ENCODE measurements at regions not wholly inside any gene's neighbourhood (a gene's known extent, or its start where the extent isn't known, plus 50 kb on each side); places are given as distances from the start of the nearest gene placed in this dataset.

DNA sequence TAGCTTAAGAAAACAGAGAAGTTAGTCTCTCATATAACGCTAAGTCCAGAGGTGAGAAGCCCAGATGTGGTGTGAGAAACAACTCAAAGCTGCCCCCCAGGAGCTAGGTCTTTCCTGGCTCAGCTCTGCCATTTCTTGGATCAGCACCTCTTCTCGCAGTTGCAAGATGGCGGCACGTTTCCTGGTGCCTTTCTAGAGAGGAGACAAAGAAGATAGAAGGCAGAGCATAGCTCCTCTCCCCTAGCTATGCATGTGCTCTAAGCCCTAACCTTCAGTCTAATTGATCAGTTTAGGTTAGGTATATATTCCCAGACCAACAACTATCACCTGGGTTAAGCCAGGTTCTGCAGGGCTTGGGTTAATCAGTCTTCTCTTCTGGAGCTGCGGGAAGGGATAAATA, 119.5 kb upstream of the RAB12 start:
- Histone ChIP-seq H3K27me3 (ENCODE audit: insufficient read depth, low read length, poor library complexity, severe bottlenecking) (no peaks in the 10 kb centered on the region), H3K9me3 (ENCODE audit: low read length) (no peaks in the 10 kb centered on the region), H3K4me1 (ENCODE audit: insufficient read depth, low read length) (no peaks in the 10 kb centered on the region), H3K27ac (ENCODE audit: low read depth, low read length) (no peak overlapping the region), H3K4me3 (ENCODE audit: low read length) (no peak overlapping the region), H3K36me3 (ENCODE audit: insufficient read depth, low read length) (no peaks in the 10 kb centered on the region)
- ChIA-PET CTCF (no interaction called here), POLR2A (no interaction called here)
- H3K4me3 Mint-ChIP-seq = no peak overlapping the region
- H3K36me3 Mint-ChIP-seq = no peaks in the 10 kb centered on the region
- peaks cover 2 to 5% of the 10 kb centered on the region in 2 donors for H3K27me3 Mint-ChIP-seq
- H3K27ac Mint-ChIP-seq = no peak overlapping the region
- H3K9me3 Mint-ChIP-seq = peaks cover 0 to 5% (median 0%) of the 10 kb centered on the region in 5 donors
- no peak for DNase-seq
- H3K4me1 Mint-ChIP-seq = no peaks in the 10 kb centered on the region

DNA sequence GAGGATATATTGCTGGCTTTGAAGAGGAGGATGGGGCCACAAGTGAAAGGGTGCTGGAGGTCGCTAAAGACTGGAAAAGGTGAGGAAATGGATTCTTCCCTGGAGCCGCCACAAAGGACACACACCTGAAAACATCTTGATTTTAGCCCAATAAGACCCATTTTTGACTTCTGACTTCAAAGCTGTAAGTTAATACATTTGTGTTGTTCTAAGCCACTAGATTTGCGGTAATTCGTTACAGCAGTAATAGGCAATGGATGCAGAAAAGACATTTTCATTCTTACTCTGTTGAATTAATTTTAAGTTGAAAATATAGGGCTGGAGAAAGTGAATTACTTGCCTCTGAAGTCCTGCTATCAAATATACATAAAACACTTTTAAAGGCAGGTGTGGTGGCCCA, 117.7 kb upstream of the RAB12 start:
- DNase-seq = no peak

DNA sequence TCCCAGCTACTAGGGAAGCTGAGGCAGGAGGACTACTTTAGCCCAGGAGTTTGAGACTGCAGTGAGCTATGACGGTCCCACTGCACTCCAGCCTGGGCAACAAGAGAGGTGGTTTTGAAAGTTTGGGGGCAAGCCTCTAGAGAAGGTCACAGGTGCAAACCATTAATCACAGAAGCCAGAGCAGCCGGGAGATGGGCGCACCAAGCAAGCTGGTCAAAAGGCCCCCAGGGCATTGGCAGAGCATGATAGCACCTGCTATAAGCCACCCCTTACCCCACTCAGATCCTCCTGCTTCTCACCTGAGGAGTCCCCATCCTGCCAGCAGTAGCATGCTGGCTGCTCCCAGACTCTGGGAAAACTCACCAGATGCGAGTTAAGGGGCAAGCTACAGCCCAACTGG, 116.1 kb upstream of the RAB12 start:
- Histone ChIP-seq H3K9me3 (ENCODE audit: low read length) (no peaks in the 10 kb centered on the region), H3K36me3 (ENCODE audit: insufficient read depth, low read length) (no peaks in the 10 kb centered on the region), H3K4me3 (ENCODE audit: low read length) (no peak overlapping the region), H3K27me3 (ENCODE audit: insufficient read depth, low read length, poor library complexity, severe bottlenecking) (no peaks in the 10 kb centered on the region), H3K4me1 (ENCODE audit: insufficient read depth, low read length) (no peaks in the 10 kb centered on the region), H3K27ac (ENCODE audit: low read depth, low read length) (no peak overlapping the region)
- Mint-ChIP-seq H3K27me3 (peaks cover 3 to 7% of the 10 kb centered on the region in 2 donors), H3K4me3 (no peak overlapping the region), H3K9me3 (peaks cover 0 to 5% (median 0%) of the 10 kb centered on the region in 5 donors), H3K27ac (no peak overlapping the region), H3K36me3 (no peaks in the 10 kb centered on the region), H3K4me1 (no peaks in the 10 kb centered on the region)
- no peak for DNase-seq
- ChIA-PET CTCF (no interaction called here), POLR2A (no interaction called here)

More for the DNA sequence above, 117.7 kb upstream of the RAB12 start:
- no peaks in the 10 kb centered on the region for H3K9me3 ChIP-seq (ENCODE audit: low read length)
- H3K9me3 Mint-ChIP-seq = peaks cover 0 to 5% (median 0%) of the 10 kb centered on the region in 5 donors
- no peak overlapping the region for H3K27ac Mint-ChIP-seq
- no peak overlapping the region for H3K4me3 Mint-ChIP-seq
- no peak overlapping the region for H3K27ac ChIP-seq (ENCODE audit: low read depth, low read length)
- no peaks in the 10 kb centered on the region for H3K36me3 Mint-ChIP-seq
- H3K4me1 ChIP-seq (ENCODE audit: insufficient read depth, low read length) = no peaks in the 10 kb centered on the region
- ChIA-PET CTCF (no interaction called here), POLR2A (no interaction called here)
- H3K27me3 Mint-ChIP-seq = peaks cover 2 to 7% of the 10 kb centered on the region in 2 donors
- no peaks in the 10 kb centered on the region for H3K36me3 ChIP-seq (ENCODE audit: insufficient read depth, low read length)
- H3K4me1 Mint-ChIP-seq = no peaks in the 10 kb centered on the region
- no peak overlapping the region for H3K4me3 ChIP-seq (ENCODE audit: low read length)
- no peaks in the 10 kb centered on the region for H3K27me3 ChIP-seq (ENCODE audit: insufficient read depth, low read length, poor library complexity, severe bottlenecking)

DNA sequence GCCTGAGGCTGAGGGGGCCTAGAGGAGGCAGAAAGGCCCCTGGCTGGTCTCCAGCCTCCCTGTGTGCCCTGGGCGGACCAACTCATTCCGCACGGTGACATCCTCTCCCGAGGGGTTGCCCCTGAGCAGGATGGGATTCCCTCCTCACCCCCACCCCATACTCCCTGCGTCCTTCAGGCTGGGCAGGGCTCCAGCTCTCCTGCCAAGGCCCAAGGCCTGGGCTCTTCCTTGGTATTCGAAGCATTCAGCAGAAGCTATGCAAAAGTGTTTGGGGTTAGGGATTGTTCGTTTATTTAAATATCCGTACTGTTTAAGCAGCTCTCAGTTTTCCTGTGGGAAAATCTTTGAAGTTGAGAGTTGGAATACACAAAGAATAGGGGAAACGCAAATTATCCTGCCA, 113.1 kb upstream of the RAB12 start:
- ChIA-PET POLR2A (no interaction called here), CTCF (no interaction called here)
- Histone ChIP-seq H3K27me3 (ENCODE audit: insufficient read depth, low read length, poor library complexity, severe bottlenecking) (no peaks in the 10 kb centered on the region), H3K27ac (ENCODE audit: low read depth, low read length) (no peak overlapping the region), H3K4me3 (ENCODE audit: low read length) (no peak overlapping the region), H3K9me3 (ENCODE audit: low read length) (no peaks in the 10 kb centered on the region), H3K36me3 (ENCODE audit: insufficient read depth, low read length) (no peaks in the 10 kb centered on the region), H3K4me1 (ENCODE audit: insufficient read depth, low read length) (no peaks in the 10 kb centered on the region)
- no peak overlapping the region for H3K27ac Mint-ChIP-seq
- no peaks in the 10 kb centered on the region for H3K4me1 Mint-ChIP-seq
- H3K36me3 Mint-ChIP-seq = no peaks in the 10 kb centered on the region
- no peak overlapping the region for H3K4me3 Mint-ChIP-seq
- peaks cover 7 to 12% of the 10 kb centered on the region in 2 donors for H3K27me3 Mint-ChIP-seq
- DNase-seq = no peak
- H3K9me3 Mint-ChIP-seq = peaks cover 0 to 1% (median 0%) of the 10 kb centered on the region in 5 donors

DNA sequence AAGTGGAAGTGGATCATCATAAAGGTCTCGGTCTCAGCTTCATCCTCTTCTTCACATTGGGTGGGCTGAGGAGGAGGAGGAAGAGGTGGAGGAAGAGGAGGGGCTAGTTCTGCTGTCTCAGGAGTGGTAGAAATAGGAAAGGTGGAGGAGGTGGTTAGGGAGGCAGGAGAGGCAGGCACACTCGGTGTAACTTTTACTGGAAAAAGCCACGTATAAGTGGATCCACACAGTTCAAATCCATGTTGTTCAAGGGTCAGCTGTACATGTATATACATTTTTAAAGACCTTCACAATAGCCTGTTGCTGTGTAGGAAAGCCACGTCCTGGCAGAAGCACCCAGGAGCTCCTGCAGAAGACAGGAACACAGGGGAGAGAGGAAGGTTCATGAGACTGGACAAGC, 110.3 kb upstream of the RAB12 start:
- POLR2A ChIA-PET = no interaction called here
- CTCF ChIA-PET = no interaction called here
- no peaks in the 10 kb centered on the region for H3K36me3 ChIP-seq (ENCODE audit: insufficient read depth, low read length)
- H3K4me3 ChIP-seq (ENCODE audit: low read length) = no peak overlapping the region
- H3K4me1 ChIP-seq (ENCODE audit: insufficient read depth, low read length) = no peaks in the 10 kb centered on the region
- Mint-ChIP-seq H3K9me3 (peaks cover 0 to 1% (median 0%) of the 10 kb centered on the region in 5 donors), H3K4me3 (no peak overlapping the region), H3K36me3 (no peaks in the 10 kb centered on the region), H3K27ac (no peak overlapping the region), H3K27me3 (peaks cover 10 to 12% of the 10 kb centered on the region in 2 donors), H3K4me1 (no peaks in the 10 kb centered on the region)
- no peaks in the 10 kb centered on the region for H3K27me3 ChIP-seq (ENCODE audit: insufficient read depth, low read length, poor library complexity, severe bottlenecking)
- H3K9me3 ChIP-seq (ENCODE audit: low read length) = no peaks in the 10 kb centered on the region
- no peak overlapping the region for H3K27ac ChIP-seq (ENCODE audit: low read depth, low read length)
- DNase-seq = no peak

DNA sequence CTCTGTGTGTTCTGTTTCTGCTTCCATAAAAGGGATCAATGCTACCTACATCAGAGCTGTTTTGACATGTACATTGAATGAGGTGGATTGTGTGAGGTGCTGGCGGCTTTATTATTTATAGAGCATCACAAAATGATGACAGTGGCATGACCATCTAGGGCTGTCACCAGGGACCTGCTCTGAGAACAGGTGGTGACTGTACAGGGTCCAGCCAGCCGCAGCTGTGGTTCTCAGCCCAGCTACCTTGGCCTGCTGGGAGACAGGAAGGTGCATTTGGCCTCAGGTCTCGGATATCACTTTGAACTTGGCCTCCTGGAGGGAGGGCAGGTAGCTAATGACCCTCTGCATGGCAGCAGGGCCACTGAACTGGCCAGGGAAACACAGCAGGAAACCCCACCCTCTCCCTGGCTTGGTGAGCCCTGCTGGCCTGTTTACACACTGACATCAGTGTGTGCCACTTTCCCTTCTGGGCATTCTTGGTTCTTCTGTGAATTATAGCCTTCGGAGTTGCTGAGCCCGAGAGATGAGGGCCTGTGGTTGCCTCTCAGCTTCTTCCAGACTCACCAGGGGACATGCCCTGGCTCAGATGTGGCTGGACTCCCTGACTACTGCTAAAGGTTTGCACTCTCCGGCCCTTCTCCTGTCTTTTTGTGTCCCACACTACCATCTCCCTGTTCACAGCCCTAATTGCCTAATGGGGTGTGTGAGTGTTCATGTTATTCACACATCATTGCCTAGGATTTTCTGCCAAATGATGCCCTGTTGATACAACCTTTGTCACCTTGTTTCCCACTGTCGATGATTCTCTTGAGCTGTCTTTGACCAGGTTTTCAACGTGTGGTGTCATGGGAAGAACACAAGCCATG, 109.2 kb upstream of the RAB12 start:
- Mint-ChIP-seq H3K27ac (no peak overlapping the region), H3K27me3 (peaks cover 13 to 17% of the 10 kb centered on the region in 2 donors), H3K4me1 (no peaks in the 10 kb centered on the region), H3K4me3 (no peak overlapping the region), H3K36me3 (no peaks in the 10 kb centered on the region), H3K9me3 (peaks cover 0 to 4% (median 0%) of the 10 kb centered on the region in 5 donors)
- DNase-seq = no peak
- Histone ChIP-seq H3K4me1 (ENCODE audit: insufficient read depth, low read length) (no peaks in the 10 kb centered on the region), H3K27me3 (ENCODE audit: insufficient read depth, low read length, poor library complexity, severe bottlenecking) (no peaks in the 10 kb centered on the region), H3K27ac (ENCODE audit: low read depth, low read length) (no peak overlapping the region), H3K9me3 (ENCODE audit: low read length) (no peaks in the 10 kb centered on the region), H3K4me3 (ENCODE audit: low read length) (no peak overlapping the region), H3K36me3 (ENCODE audit: insufficient read depth, low read length) (no peaks in the 10 kb centered on the region)
- POLR2A ChIA-PET = no interaction called here
- CTCF ChIA-PET = no interaction called here

DNA sequence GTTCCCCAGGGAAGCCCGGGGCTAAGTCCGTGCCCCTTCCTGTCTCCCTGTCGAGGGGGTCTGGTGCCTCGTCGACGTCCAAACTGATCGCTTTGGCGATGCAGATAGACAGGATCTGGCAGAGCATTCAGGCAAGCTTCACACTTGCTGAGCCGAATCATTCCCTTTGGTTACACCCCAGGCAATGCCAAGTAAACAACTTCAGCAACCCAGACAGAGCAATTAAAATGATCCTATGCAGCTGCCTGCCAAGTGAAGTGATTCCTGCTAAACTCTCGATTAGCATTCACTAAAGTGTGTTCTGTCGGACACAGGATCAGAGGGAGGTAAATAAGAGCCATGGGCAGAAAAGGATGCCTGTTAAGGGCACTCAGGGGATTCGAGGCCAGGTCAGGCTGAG, 108.2 kb upstream of the RAB12 start:
- H3K36me3 ChIP-seq (ENCODE audit: insufficient read depth, low read length) = no peaks in the 10 kb centered on the region
- Mint-ChIP-seq H3K4me1 (no peaks in the 10 kb centered on the region), H3K27ac (no peak overlapping the region), H3K36me3 (no peaks in the 10 kb centered on the region), H3K27me3 (peaks cover 14% of the 10 kb centered on the region in 2 donors), H3K4me3 (no peak overlapping the region), H3K9me3 (peaks cover 0 to 4% (median 0%) of the 10 kb centered on the region in 5 donors)
- H3K4me1 ChIP-seq (ENCODE audit: insufficient read depth, low read length) = no peaks in the 10 kb centered on the region
- no peak overlapping the region for H3K4me3 ChIP-seq (ENCODE audit: low read length)
- POLR2A ChIA-PET = no interaction called here
- H3K27ac ChIP-seq (ENCODE audit: low read depth, low read length) = no peak overlapping the region
- DNase-seq = no peak
- no peaks in the 10 kb centered on the region for H3K9me3 ChIP-seq (ENCODE audit: low read length)
- CTCF ChIA-PET = no interaction called here
- H3K27me3 ChIP-seq (ENCODE audit: insufficient read depth, low read length, poor library complexity, severe bottlenecking) = no peaks in the 10 kb centered on the region

GRCh38 chr18:8503248-8503647, 106.0 kb upstream of the RAB12 start:
- CTCF ChIA-PET = no interaction called here
- POLR2A ChIA-PET = no interaction called here

More at GRCh38 chr18:8503248-8503647, 106.0 kb upstream of the RAB12 start:
- peaks cover 0 to 4% (median 0%) of the 10 kb centered on the region in 5 donors for H3K9me3 Mint-ChIP-seq
- no peaks in the 10 kb centered on the region for H3K4me1 Mint-ChIP-seq
- Histone ChIP-seq H3K4me1 (ENCODE audit: insufficient read depth, low read length) (no peaks in the 10 kb centered on the region), H3K9me3 (ENCODE audit: low read length) (no peaks in the 10 kb centered on the region), H3K27ac (ENCODE audit: low read depth, low read length) (no peak overlapping the region), H3K36me3 (ENCODE audit: insufficient read depth, low read length) (no peaks in the 10 kb centered on the region), H3K27me3 (ENCODE audit: insufficient read depth, low read length, poor library complexity, severe bottlenecking) (no peaks in the 10 kb centered on the region), H3K4me3 (ENCODE audit: low read length) (no peak overlapping the region)
- peaks cover 12 to 14% of the 10 kb centered on the region in 2 donors for H3K27me3 Mint-ChIP-seq
- H3K4me3 Mint-ChIP-seq = no peak overlapping the region
- no peak for DNase-seq
- no peaks in the 10 kb centered on the region for H3K36me3 Mint-ChIP-seq
- no peak overlapping the region for H3K27ac Mint-ChIP-seq

Data from CD8-positive, alpha-beta memory T cell (primary cell).